ENCODE measurements at regions not wholly inside any gene's neighbourhood (a gene's known extent, or its start where the extent isn't known, plus 50 kb on each side); places are given as distances from the start of the nearest gene placed in this dataset.

DNA sequence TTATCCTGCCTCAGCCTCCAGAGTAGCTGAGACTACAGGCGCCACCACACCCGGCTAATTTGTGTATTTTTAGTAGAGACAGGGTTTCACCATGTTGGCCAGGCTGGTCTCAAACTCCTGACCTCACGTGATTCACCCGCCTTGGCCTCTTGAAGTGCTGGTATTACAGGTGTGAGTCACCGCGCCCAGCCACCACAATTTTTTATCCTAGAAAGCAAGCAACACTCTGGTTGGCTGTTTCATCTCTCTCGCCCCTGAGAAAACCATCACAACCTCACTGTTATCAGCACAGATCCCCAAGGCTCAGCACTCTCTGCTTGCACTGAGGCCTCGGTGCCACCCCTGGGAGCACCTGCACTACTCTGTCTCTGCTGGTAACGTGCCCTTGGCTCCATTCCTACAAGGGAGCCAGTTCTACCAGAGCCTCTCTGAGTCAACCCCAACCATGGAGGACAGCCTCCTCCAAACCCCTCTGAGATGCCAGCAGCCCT, 134.8 kb upstream of the AGAP1 start:
- TF ChIP-seq, protein P1, sequence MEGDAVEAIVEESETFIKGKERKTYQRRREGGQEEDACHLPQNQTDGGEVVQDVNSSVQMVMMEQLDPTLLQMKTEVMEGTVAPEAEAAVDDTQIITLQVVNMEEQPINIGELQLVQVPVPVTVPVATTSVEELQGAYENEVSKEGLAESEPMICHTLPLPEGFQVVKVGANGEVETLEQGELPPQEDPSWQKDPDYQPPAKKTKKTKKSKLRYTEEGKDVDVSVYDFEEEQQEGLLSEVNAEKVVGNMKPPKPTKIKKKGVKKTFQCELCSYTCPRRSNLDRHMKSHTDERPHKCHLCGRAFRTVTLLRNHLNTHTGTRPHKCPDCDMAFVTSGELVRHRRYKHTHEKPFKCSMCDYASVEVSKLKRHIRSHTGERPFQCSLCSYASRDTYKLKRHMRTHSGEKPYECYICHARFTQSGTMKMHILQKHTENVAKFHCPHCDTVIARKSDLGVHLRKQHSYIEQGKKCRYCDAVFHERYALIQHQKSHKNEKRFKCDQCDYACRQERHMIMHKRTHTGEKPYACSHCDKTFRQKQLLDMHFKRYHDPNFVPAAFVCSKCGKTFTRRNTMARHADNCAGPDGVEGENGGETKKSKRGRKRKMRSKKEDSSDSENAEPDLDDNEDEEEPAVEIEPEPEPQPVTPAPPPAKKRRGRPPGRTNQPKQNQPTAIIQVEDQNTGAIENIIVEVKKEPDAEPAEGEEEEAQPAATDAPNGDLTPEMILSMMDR (IDR thresholded peaks at IDR 0.05) = no peak
- TF ChIP-seq MYC (IDR thresholded peaks at IDR 0.05; ENCODE audit: borderline replicate concordance, low read length) = no peak
